ENCODE measurements at regions not wholly inside any gene's neighbourhood (a gene's known extent, or its start where the extent isn't known, plus 50 kb on each side); places are given as distances from the start of the nearest gene placed in this dataset.
"Not testable (repeated sequence)": the region's sequence is repeated elsewhere in the genome, so short reads cannot be mapped to it uniquely, and the experiment has no call there.

GRCh38 chr5:89690331-89690730, 719.2 kb downstream of the CETN3 start:
- no peaks in the 10 kb centered on the region for H3K36me3 ChIP-seq (ENCODE audit: control insufficient read depth in 1 of 2, insufficient read depth in 2 of 2, low read length in 2 of 2)
- H3K9me3 ChIP-seq (ENCODE audit: control insufficient read depth in 1 of 2, low read length in 2 of 2) = no peaks in the 10 kb centered on the region
- H3K27me3 ChIP-seq (ENCODE audit: low read depth, low read length) = no peaks in the 10 kb centered on the region
- no peaks in the 10 kb centered on the region for H3K4me1 ChIP-seq (ENCODE audit: control insufficient read depth in 1 of 2, insufficient read depth in 2 of 2, low read length in 2 of 2)
- H3K4me3 ChIP-seq (ENCODE audit: low read depth in 1 of 2, low read length in 2 of 2) = no peak overlapping the region
- no peak overlapping the region for H3K27ac ChIP-seq (ENCODE audit: low read length)

GRCh38 chr5:89686081-89686765, 723.3 kb downstream of the CETN3 start:
- H3K27ac ChIP-seq (ENCODE audit: low read length) = no peak overlapping the region
- no peak overlapping the region for H3K4me3 ChIP-seq (ENCODE audit: low read depth in 1 of 2, low read length in 2 of 2)
- no peaks in the 10 kb centered on the region for H3K36me3 ChIP-seq (ENCODE audit: control insufficient read depth in 1 of 2, insufficient read depth in 2 of 2, low read length in 2 of 2)
- peaks cover 0 to 7% of the 10 kb centered on the region in 2 donors for H3K9me3 ChIP-seq (ENCODE audit: control insufficient read depth in 1 of 2, low read length in 2 of 2)
- no peaks in the 10 kb centered on the region for H3K4me1 ChIP-seq (ENCODE audit: control insufficient read depth in 1 of 2, insufficient read depth in 2 of 2, low read length in 2 of 2)
- no peaks in the 10 kb centered on the region for H3K27me3 ChIP-seq (ENCODE audit: low read depth, low read length)

GRCh38 chr5:89676634-89677033, 732.9 kb downstream of the CETN3 start:
- Histone ChIP-seq H3K27ac (ENCODE audit: low read length) (no peak overlapping the region), H3K4me3 (ENCODE audit: low read depth in 1 of 2, low read length in 2 of 2) (no peak overlapping the region), H3K27me3 (ENCODE audit: low read depth, low read length) (no peaks in the 10 kb centered on the region), H3K36me3 (ENCODE audit: control insufficient read depth in 1 of 2, insufficient read depth in 2 of 2, low read length in 2 of 2) (no peaks in the 10 kb centered on the region), H3K9me3 (ENCODE audit: control insufficient read depth in 1 of 2, low read length in 2 of 2) (peaks cover 0 to 3% of the 10 kb centered on the region in 2 donors), H3K4me1 (ENCODE audit: control insufficient read depth in 1 of 2, insufficient read depth in 2 of 2, low read length in 2 of 2) (no peaks in the 10 kb centered on the region)

GRCh38 chr5:89673019-89673418, 736.5 kb downstream of the CETN3 start:
- Histone ChIP-seq H3K27ac (ENCODE audit: low read length) (no peak overlapping the region), H3K36me3 (ENCODE audit: control insufficient read depth in 1 of 2, insufficient read depth in 2 of 2, low read length in 2 of 2) (no peaks in the 10 kb centered on the region), H3K4me1 (ENCODE audit: control insufficient read depth in 1 of 2, insufficient read depth in 2 of 2, low read length in 2 of 2) (no peaks in the 10 kb centered on the region), H3K4me3 (ENCODE audit: low read depth in 1 of 2, low read length in 2 of 2) (no peak overlapping the region), H3K9me3 (ENCODE audit: control insufficient read depth in 1 of 2, low read length in 2 of 2) (no peaks in the 10 kb centered on the region), H3K27me3 (ENCODE audit: low read depth, low read length) (no peaks in the 10 kb centered on the region)

GRCh38 chr5:89668821-89669220, 740.7 kb downstream of the CETN3 start:
- Histone ChIP-seq H3K27me3 (ENCODE audit: low read depth, low read length) (no peaks in the 10 kb centered on the region), H3K27ac (ENCODE audit: low read length) (no peak overlapping the region), H3K36me3 (ENCODE audit: control insufficient read depth in 1 of 2, insufficient read depth in 2 of 2, low read length in 2 of 2) (no peaks in the 10 kb centered on the region), H3K9me3 (ENCODE audit: control insufficient read depth in 1 of 2, low read length in 2 of 2) (peaks cover 0 to 5% of the 10 kb centered on the region in 2 donors), H3K4me1 (ENCODE audit: control insufficient read depth in 1 of 2, insufficient read depth in 2 of 2, low read length in 2 of 2) (no peaks in the 10 kb centered on the region), H3K4me3 (ENCODE audit: low read depth in 1 of 2, low read length in 2 of 2) (no peak overlapping the region)

GRCh38 chr5:89662499-89662898, 747.1 kb downstream of the CETN3 start:
- H3K4me3 ChIP-seq (ENCODE audit: low read depth in 1 of 2, low read length in 2 of 2) = no peak overlapping the region
- H3K27ac ChIP-seq (ENCODE audit: low read length) = no peak overlapping the region
- H3K36me3 ChIP-seq (ENCODE audit: control insufficient read depth in 1 of 2, insufficient read depth in 2 of 2, low read length in 2 of 2) = no peaks in the 10 kb centered on the region
- H3K27me3 ChIP-seq (ENCODE audit: low read depth, low read length) = no peaks in the 10 kb centered on the region
- H3K4me1 ChIP-seq (ENCODE audit: control insufficient read depth in 1 of 2, insufficient read depth in 2 of 2, low read length in 2 of 2) = no peaks in the 10 kb centered on the region
- peaks cover 0 to 9% of the 10 kb centered on the region in 2 donors for H3K9me3 ChIP-seq (ENCODE audit: control insufficient read depth in 1 of 2, low read length in 2 of 2)

- Histone ChIP-seq H3K4me3 (ENCODE audit: low read depth in 1 of 2, low read length in 2 of 2) (no peak overlapping the region), H3K36me3 (ENCODE audit: control insufficient read depth in 1 of 2, insufficient read depth in 2 of 2, low read length in 2 of 2) (no peaks in the 10 kb centered on the region), H3K9me3 (ENCODE audit: control insufficient read depth in 1 of 2, low read length in 2 of 2) (peaks cover 4 to 5% of the 10 kb centered on the region in 2 donors), H3K27me3 (ENCODE audit: low read depth, low read length) (no peaks in the 10 kb centered on the region), H3K4me1 (ENCODE audit: control insufficient read depth in 1 of 2, insufficient read depth in 2 of 2, low read length in 2 of 2) (no peaks in the 10 kb centered on the region), H3K27ac (ENCODE audit: low read length) (no peak overlapping the region)
These were observed 755.9 kb upstream of the MEF2C start for GRCh38 chr5:89638871-89639270.

GRCh38 chr5:89634176-89634575, 751.2 kb upstream of the MEF2C start:
- H3K4me1 ChIP-seq (ENCODE audit: control insufficient read depth in 1 of 2, insufficient read depth in 2 of 2, low read length in 2 of 2); H3K27me3 ChIP-seq (ENCODE audit: low read depth, low read length); H3K27ac ChIP-seq (ENCODE audit: low read length); H3K4me3 ChIP-seq (ENCODE audit: low read depth in 1 of 2, low read length in 2 of 2); H3K36me3 ChIP-seq (ENCODE audit: control insufficient read depth in 1 of 2, insufficient read depth in 2 of 2, low read length in 2 of 2); H3K9me3 ChIP-seq (ENCODE audit: control insufficient read depth in 1 of 2, low read length in 2 of 2): not testable (repeated sequence)

GRCh38 chr5:89630064-89630463, 747.1 kb upstream of the MEF2C start:
- not testable (repeated sequence) for H3K27ac ChIP-seq (ENCODE audit: low read length); H3K9me3 ChIP-seq (ENCODE audit: control insufficient read depth in 1 of 2, low read length in 2 of 2); H3K36me3 ChIP-seq (ENCODE audit: control insufficient read depth in 1 of 2, insufficient read depth in 2 of 2, low read length in 2 of 2); H3K27me3 ChIP-seq (ENCODE audit: low read depth, low read length); H3K4me1 ChIP-seq (ENCODE audit: control insufficient read depth in 1 of 2, insufficient read depth in 2 of 2, low read length in 2 of 2); H3K4me3 ChIP-seq (ENCODE audit: low read depth in 1 of 2, low read length in 2 of 2)

GRCh38 chr5:89628876-89629635, 746.1 kb upstream of the MEF2C start:
- H3K4me3 ChIP-seq (ENCODE audit: low read depth in 1 of 2, low read length in 2 of 2) = no peak overlapping the region
- H3K27ac ChIP-seq (ENCODE audit: low read length) = no peak overlapping the region
- H3K27me3 ChIP-seq (ENCODE audit: low read depth, low read length) = no peaks in the 10 kb centered on the region
- no peaks in the 10 kb centered on the region for H3K9me3 ChIP-seq (ENCODE audit: control insufficient read depth in 1 of 2, low read length in 2 of 2)
- no peaks in the 10 kb centered on the region for H3K4me1 ChIP-seq (ENCODE audit: control insufficient read depth in 1 of 2, insufficient read depth in 2 of 2, low read length in 2 of 2)
- no peaks in the 10 kb centered on the region for H3K36me3 ChIP-seq (ENCODE audit: control insufficient read depth in 1 of 2, insufficient read depth in 2 of 2, low read length in 2 of 2)

- Histone ChIP-seq H3K36me3 (ENCODE audit: control insufficient read depth in 1 of 2, insufficient read depth in 2 of 2, low read length in 2 of 2) (no peaks in the 10 kb centered on the region), H3K27ac (ENCODE audit: low read length) (no peak overlapping the region), H3K4me1 (ENCODE audit: control insufficient read depth in 1 of 2, insufficient read depth in 2 of 2, low read length in 2 of 2) (no peaks in the 10 kb centered on the region), H3K9me3 (ENCODE audit: control insufficient read depth in 1 of 2, low read length in 2 of 2) (no peaks in the 10 kb centered on the region), H3K4me3 (ENCODE audit: low read depth in 1 of 2, low read length in 2 of 2) (no peak overlapping the region), H3K27me3 (ENCODE audit: low read depth, low read length) (no peaks in the 10 kb centered on the region)
These were observed 733.0 kb upstream of the MEF2C start for GRCh38 chr5:89615839-89616518.

Data from muscle layer of duodenum (tissue), 2 donors.